ENCODE measurements at regions not wholly inside any gene's neighbourhood (a gene's known extent, or its start where the extent isn't known, plus 50 kb on each side); places are given as distances from the start of the nearest gene placed in this dataset.

DNA sequence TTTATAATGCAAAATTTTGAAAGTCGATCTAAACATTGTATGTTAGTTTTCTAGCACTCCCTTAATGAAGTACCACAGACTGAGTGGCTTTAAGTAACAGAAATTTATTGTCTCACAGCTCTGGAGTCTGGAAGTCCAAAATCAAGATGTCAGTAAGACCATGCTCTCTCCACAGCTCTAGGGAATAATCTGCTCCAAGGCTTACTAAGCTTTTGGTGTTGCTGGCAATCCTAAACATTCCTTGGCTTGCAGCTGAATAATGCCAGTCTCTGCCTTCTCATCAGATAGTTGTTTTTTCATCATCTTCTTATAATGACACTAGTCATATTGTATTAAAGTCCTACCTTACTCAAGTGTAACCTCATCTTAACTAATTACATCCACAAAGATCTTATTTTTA lies 102.2 kb downstream of the RASSF9 start:
- TF ChIP-seq EZH2 (IDR thresholded peaks at IDR 0.05; ENCODE audit: low read length, missing control alignments): no peak
- TF ChIP-seq, protein P1, sequence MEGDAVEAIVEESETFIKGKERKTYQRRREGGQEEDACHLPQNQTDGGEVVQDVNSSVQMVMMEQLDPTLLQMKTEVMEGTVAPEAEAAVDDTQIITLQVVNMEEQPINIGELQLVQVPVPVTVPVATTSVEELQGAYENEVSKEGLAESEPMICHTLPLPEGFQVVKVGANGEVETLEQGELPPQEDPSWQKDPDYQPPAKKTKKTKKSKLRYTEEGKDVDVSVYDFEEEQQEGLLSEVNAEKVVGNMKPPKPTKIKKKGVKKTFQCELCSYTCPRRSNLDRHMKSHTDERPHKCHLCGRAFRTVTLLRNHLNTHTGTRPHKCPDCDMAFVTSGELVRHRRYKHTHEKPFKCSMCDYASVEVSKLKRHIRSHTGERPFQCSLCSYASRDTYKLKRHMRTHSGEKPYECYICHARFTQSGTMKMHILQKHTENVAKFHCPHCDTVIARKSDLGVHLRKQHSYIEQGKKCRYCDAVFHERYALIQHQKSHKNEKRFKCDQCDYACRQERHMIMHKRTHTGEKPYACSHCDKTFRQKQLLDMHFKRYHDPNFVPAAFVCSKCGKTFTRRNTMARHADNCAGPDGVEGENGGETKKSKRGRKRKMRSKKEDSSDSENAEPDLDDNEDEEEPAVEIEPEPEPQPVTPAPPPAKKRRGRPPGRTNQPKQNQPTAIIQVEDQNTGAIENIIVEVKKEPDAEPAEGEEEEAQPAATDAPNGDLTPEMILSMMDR (conservative IDR thresholded peaks at IDR 0.05 in 1 of 2, IDR thresholded peaks at IDR 0.05 in 1 of 2; ENCODE audit: low read depth in 1 of 2, low read length in 2 of 2): no peak
